HG03103 (cell line): ENCODE measurements at regions not wholly inside any gene's neighbourhood (a gene's known extent, or its start where the extent isn't known, plus 50 kb on each side); places are given as distances from the start of the nearest gene placed in this dataset.
"Not testable (repeated sequence)": the region's sequence is repeated elsewhere in the genome, so short reads cannot be mapped to it uniquely, and the experiment has no call there.

Experiments used
- ATAC-seq: cut with Tn5 transposase; IDR thresholded peaks from one replicate; pipeline ENCODE4 v1.9.1; 2021; ENCODE audit warnings: low read depth; ENCODE audit not compliant: unreplicated experiment

DNA sequence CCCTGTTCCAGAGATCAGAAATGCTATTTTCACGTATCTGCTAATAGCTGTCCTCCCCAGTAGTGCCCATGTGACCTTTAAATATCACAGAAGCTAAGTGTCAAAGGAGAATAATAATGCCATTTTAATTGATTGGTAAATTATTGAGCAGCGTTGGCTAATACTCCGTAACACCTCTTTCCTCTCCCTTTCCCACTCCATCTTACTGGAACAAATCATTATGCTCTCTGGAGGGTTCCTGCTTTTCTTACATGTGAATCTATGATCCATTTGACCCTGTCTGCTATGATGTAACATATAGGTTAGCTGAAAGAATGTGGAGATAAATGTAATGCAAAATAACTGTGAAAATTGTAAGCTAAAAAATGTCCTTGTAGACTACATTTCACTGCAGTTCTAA lies 383.6 kb upstream of the GYPC start:
- no peak for ATAC-seq

DNA sequence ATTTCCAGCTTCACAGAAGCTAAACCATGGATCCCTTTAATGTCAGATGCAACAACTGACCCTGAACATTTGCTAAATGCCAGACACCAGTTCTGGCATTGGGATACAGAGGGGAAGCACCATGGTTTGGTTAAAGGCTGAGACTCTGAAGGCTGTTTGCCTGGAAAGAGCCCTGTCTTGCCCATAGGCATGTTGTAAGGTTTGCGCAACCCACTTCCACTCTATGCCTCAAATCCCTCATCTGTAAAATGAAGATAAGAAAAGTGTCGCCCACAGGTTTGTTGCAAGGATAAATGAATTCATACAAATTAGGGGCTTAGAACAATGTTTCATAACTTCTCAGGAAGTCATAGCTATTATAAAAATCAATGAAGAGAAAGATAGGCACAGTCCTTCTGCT lies 380.9 kb upstream of the GYPC start:
- ATAC-seq: no peak

DNA sequence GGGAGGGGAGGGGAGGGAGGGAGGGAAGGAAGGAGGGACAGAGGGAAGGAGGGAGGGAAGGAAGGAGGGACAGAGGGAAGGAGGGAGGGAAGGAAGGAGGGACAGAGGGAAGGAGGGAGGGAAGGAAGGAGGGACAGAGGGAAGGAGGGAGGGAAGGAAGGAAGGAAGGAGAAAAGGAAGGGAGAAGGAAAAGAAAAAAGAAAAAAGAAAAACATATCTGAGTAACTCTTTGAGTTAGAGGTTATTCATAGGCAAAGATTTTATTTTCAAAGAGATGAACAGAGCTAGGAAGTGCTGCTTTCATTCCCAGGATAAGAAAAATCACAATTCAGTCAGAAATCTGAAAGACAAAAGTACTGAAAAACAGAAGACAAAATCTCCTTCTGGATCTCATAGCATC lies 379.7 kb upstream of the GYPC start:
- not testable (repeated sequence) for ATAC-seq

DNA sequence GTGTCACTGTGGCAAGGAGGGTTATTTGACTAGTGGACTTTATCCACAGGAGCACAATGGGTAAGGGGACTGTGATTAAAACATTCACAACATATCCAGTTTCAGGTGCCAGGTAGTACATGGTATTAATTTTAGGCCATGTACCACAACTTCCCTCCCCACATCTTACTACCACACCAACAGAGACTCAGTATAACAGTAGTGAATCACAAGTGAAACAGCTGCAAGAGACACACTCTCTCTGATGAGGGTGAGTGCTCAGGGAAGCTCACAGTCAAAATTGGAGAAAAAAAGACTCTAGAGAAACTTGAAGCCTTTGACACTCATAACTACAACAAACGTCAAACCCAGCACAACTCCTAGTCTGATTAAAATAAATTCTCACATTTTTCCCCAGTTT lies 367.6 kb upstream of the GYPC start:
- no peak for ATAC-seq

DNA sequence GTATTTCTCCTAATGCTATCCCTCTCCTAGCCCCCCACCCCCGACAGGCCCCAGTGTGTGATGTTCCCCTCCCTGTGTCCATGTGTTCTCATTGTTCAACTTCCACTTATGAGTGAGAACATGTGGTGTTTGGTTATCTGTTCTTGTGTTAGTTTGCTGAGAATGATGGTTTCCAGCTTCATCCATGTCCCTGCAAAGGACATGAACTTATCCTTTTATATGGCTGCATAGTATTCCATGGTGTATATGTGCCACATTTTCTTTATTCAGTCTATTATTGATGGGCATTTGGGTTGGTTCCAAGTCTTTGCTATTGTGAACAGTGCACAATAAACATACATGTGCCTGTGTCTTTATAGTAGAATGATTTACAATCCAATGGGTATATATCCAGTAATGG lies 362.0 kb upstream of the GYPC start:
- not testable (repeated sequence) for ATAC-seq

DNA sequence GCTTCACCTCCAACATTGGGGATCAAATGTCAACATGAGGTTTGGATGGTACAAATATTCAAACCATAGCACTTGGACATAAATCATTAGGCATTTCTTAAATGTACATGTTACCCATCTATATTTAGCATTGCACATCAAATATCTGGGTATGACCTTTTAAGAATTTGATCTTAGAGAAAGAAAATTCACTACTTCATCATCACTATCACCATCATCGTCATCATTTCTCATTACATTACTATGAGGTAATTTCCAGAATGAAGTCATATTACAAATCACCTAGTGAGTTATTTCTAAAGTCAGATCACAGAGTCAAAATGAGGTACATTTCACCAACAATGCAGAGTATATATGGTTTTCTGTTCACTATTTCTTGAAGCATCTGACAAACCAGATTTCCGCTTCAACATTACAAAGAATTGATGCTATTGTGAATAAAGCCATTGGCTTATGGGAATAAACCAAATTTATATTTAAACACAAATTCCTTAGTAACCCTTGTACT lies 356.4 kb upstream of the GYPC start:
- no peak for ATAC-seq

DNA sequence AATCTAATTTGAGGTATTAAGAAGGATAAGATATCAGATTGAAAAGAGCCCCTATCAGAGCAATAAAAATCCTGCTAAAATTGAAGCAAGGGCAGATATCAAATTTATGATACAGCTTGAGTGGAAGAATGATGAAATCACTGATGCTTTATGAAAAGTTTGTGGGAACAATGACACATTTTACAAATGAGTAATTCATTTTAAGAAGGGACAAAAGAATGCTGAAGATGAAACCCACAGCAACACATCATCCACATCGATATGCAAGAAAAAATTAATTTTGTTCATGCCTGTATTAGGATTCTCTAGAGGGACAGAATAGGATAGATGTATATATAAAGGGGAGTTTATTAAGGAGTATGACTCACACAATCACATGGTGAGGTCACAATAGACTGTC lies 355.6 kb upstream of the GYPC start:
- ATAC-seq: no peak

DNA sequence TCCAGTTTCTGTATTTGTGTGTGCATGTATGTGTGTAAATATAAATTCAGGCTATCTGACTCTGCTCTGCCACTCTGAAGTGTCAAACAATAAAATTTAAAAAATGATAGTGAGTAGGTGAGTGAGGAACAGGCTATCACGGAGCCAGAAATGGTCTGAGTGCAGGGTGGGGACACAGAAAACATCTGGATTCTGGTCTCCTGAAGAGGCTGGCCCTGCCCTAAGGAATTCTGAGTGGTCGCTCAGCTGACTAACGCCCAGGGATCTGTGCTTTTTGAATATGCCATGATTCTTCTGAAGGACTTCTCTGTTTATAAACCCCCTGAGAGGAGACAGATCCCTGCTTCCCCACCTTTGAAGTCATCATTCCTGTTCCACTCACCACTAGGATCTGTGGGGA lies 353.9 kb upstream of the GYPC start:
- ATAC-seq: no peak

DNA sequence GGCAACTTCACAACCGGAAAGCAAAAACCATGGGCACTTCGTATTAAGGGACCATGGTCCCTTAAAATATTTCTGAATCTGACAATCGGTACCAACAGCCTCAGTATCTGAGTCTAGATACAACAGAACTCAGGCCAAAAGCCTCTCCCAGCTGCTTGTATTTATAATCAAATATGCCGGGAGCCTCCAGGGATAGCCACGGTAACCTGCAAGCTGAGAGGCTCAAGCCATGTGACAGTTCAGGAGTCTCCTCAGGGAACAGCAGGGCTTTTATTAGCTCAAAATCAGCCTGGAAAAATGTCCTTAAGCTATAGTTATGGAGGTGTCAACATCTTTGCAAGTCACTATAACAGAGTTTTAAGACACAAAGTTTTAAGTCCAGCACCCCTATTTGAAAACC lies 352.8 kb upstream of the GYPC start:
- ATAC-seq: no peak

DNA sequence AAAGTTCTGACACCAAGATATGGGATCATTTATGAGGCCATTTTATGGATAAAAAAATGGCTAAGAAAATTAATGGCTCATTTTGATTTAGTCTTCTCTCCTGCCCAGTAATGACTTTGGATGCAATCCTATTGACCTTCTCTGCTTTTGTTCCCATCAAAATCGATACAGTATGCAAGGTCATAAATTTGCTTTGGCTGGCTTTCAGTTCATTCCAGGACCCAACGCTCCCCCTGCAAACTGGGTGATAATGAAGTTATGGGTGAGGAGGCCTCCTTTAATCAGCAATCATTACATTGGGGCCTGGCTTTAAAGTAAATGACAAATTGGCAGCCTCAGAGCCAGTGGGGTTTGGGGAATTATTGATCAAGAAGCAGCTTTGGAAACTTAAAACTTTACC lies 351.8 kb upstream of the GYPC start:
- ATAC-seq: no peak

DNA sequence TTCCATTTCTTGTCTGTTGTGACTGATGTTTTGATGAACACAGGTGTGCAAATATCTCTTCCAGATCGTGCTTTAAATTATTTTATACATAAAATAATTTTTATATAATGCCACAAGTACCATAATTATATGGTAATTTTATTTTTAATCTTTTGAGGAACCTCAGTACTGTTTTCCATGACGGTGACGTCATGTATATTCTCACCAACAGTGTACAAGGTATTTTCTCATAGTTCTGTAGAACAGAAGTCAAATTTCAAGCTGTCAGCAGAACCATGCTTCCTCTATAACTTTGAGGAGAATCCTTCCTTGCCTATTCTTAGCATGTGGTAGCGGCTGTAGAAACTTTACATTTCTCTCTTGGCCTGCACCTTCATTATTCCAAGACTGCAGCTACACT lies 349.4 kb upstream of the GYPC start:
- no peak for ATAC-seq

DNA sequence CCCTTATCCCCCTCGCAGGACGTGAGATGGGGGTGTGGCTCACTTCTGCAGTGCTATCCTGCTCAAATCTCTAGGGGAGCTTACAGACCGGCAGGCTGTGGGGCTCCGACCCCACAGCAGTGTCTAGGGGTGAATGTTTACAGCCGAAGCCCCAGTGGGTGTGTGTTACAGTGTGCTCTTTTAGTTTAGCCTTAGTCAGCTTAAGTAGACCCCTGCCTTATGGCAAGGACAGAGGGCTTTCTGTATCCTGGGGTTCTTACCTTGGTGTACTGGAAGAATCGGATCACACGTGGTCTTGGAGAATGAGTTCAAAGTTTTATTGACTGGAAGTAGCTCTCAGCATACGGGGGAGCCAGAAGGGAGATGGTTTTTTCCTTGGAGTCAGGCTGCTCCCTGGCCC lies 348.2 kb upstream of the GYPC start:
- no peak for ATAC-seq

DNA sequence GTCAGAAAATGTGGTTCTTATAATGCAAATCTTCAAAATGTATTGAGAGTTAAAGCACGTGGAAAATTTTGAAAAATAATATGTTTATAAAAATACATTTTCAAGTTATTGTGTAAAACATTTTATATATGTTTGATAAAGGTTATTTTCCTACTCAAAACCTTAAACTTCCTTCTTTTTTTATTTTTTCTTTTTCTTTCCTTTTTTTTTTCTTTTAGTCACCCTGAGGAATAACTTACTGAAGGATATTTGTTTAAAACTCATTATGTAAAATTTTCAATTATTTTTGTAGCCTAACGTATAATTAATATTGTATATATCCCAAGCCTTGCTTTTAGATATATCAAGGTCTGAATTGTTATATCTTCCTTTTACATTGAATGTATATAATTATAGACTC lies 346.8 kb upstream of the GYPC start:
- ATAC-seq: no peak

DNA sequence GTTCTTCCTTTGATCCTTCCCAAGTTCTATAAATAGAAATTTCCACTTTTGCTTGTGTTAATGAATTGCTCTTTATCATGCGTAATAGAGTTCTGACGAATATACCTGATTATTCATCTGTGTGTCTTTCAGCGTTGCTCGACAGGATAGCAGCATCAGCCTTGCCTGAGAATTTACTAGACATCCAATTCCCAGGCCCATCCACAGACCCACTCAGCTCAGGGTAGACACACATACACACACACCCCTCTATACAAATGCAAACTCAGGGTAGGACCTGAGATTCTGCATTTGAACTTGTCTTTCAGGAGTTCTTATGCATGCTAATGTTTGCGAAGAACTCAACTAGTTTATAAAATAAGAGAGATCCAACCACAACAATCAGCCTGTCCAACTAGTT lies 343.4 kb upstream of the GYPC start:
- no peak for ATAC-seq

DNA sequence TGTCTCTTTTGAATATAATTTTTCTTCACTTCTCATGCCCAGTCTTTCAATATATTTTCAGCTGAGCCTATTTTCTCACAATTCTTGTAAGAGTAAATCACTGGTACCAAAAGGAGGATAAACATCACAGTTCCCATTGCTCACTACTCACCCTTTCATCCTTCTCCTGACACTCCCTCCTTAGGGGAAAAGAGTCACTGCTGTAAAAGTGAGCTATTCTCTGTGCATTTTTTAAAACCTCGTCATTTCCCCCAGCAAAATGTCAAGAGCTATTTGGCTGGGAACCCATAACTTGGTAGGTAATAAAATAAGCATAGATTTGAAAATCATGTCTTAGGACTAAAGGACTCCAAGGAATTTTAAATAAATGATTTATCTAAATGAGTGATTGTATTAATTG lies 340.1 kb upstream of the GYPC start:
- ATAC-seq: no peak

DNA sequence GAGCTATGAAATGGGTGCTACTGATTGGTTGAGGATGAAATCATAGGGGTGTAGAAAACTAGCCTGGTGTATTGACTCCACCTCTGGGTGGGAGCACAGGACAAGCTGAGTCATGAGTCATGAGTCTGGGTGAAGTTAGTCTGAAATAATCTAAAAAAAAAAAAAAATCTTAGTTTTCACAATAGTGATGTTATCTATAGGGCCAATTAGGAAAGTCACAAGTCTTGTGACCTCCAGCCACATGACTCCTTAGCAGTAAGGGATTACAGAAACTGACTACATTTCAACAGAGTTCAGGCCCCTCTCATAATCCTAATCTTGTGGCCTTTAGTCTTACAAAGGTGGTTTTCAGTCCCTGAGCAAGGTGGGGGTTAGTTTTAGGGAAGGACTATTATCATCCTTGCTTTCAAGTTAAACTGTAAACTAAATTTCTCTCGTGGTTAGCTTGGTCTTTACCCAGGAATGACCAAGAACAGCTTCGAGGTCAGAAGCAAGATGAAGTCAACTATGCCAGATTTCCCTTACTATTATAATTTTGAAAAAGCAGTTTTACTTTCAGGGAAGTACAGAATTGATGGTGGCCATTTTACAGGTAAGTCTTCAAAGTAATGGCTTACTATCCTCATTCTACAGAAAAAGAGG lies 338.0 kb upstream of the GYPC start:
- no peak for ATAC-seq

DNA sequence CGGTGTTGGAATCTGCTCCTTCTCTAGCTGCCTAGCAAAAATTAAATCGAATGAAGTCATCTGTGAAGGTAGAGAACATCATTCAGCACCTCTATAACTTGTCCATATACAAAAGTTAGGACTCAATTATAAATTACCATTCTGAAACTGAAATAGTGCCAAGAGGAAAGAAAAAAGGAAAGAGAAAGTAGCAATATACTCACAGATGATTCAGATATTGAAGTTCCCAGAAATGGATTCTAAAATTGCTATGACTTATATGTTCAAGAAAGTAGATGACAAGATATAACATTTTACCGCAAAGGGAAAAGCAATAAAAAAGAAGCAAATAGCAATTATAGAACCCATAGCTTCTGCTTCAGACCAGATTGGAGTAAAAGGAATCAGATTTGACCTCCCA lies 333.6 kb upstream of the GYPC start:
- no peak for ATAC-seq

DNA sequence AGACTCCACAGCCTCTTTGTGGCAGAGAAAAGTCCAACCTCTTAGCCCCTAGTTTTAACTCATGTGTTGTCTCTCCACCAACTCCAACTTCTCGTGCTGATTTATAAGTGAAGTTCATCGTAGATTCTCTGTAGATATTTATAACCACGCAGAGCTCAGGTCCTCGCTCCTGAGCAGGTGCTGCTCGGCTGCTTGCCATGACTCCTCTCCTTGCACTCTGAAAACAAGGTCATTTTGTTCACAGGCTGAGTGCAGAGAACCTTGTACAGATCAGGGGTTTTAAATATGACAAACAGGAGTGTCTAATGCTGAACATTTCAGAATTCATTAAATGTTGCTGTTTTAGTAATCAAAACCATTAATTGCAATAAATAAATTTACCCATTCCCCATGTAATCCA lies 330.8 kb upstream of the GYPC start:
- ATAC-seq: no peak

DNA sequence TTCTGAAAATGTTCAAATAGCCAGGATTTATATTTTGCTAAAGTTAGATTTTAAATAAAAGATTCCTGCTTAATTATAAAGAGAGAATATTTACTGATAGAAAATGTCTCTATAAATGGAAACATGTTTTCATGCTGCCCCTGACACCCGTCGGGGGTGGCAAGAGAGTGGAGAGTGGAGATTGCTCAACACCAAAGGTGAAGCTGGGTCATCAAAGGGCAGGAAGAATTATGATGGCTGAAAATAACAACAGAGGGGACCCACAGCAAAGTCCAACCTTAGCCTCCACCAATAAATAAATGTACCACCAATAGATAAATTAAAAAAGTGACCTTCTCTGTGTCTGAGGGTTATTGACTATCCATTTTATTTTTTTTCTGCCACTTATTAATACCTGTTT lies 326.8 kb upstream of the GYPC start:
- no peak for ATAC-seq

DNA sequence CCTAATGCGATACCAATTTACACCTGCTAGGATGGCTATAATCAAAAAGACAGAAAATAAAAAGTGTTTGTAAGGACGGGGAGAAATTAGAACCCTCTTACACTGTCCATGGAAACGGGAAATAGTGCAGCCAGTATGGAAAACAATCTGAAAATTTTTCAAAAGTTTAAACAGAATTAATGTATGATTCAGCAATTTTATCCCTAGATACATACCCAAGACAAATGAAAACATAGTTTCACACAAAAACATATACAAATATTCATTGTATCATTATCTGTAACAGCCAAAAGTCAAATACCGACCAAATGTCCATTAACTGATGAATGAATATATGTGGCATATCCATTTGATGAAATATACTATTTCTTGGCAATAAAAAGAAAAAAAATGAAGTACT lies 313.5 kb upstream of the GYPC start:
- no peak for ATAC-seq

DNA sequence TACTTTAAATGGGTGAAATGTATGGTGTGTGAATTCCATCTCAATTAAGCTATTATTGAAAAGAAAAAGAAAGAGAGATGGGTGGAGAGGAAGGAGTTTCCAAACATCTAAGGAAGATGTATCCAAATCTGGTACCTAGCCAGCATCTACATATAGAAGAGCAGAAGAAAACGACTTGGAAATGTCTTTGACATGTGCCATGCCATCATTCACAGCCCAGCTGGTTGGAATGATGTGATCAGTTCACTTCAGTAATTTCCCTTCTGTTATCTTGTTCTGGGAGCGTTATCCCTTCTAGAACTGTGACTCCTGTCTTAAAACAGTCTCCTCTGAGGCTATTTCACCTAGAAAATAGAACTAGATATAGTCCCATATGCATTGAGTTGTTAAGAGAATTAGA lies 312.8 kb upstream of the GYPC start:
- no peak for ATAC-seq

DNA sequence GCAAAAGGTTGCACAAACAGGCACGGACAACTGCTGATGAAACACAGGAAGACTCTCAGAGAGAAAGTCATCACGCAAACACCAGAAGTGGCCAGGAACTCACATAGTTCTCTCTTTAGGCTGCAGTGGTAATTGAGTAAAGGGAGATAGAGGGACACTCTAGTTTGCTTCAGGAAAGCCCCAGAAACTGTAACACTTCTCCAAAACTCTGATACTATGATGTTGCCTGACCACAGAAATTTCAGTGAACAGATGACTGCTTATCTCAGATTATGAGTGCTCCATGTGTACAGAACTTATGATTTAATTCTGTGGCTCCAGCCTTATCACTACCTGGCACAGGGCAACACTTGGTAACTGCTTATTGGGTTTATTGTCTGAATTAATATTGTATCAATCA lies 311.5 kb upstream of the GYPC start:
- ATAC-seq: no peak

DNA sequence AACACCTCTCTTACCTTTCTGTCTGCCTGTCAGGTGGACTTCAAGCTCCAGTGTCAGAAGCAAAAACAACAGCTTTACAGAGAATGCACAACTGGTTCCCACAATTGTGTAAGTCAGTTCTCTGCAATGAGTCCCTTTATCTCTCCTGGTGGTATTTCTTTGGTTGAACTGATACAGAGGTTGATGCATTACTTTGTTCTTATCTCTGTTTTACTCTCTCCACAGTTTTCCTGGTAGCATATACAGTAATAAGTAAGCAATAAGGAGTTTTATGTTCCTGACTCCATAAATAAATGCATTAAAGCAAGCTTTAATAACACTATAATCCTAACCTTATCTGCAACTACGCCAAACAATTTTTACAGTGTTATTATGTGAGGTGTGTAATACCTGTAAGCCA lies 310.3 kb upstream of the GYPC start:
- no peak for ATAC-seq
